AG04450 (cell line): ENCODE measurements at regions not wholly inside any gene's neighbourhood (a gene's known extent, or its start where the extent isn't known, plus 50 kb on each side); places are given as distances from the start of the nearest gene placed in this dataset.

Experiments
- CTCF ChIA-PET: fragments of 300-600, 350-600 bp; formaldehyde crosslinking; extraction: SDS; loops from one replicate; lab custom pipeline; 2022; ENCODE audit warnings: antibody characterized with exemption, inconsistent platforms; lab: Charles Lee
- POLR2A ChIA-PET: fragments of 350-600 bp; formaldehyde crosslinking; extraction: SDS; loops from one replicate; lab custom pipeline; 2021; ENCODE audit warnings: antibody characterized with exemption, inconsistent platforms; lab: Yijun Ruan, JAX
- DNase-seq: peaks from one replicate; pipeline ENCODE4 v3.0.0-alpha.2; 2011; ENCODE audit warnings: low read depth, low spot score
- H3K27ac ChIP-seq: one replicate; pipeline ENCODE4 v1.5.1; 2012; ENCODE audit warnings: low read depth, low read length, control low read depth
- H3K27me3 ChIP-seq: one replicate; pipeline ENCODE4 v1.6.0; 2012; ENCODE audit warnings: low read length; ENCODE audit not compliant: control insufficient read depth, insufficient read depth
- H3K4me3 ChIP-seq: 2 replicates; pipeline ENCODE4 v1.5.1; 2011; ENCODE audit warnings: mild to moderate bottlenecking, low read depth, low read length, control low read depth
- H3K9me3 ChIP-seq: 2 replicates; pipeline ENCODE4 v1.5.1; 2012; ENCODE audit warnings: low read length; ENCODE audit not compliant: control insufficient read depth, insufficient read depth
- CTCF ChIP-seq: IDR thresholded peaks from 2 replicates; pipeline ENCODE4 v1.5.1; 2011; ENCODE audit warnings: low read depth, low read length, control low read depth, inconsistent platforms

GRCh38 chr17:54153423-54153822, 330.7 kb downstream of the KIF2B start:
- Histone ChIP-seq H3K27me3 (no peaks in the 10 kb centered on the region), H3K27ac (no peak overlapping the region), H3K4me3 (no peak overlapping the region), H3K9me3 (peaks cover 4% of the 10 kb centered on the region; the same call in 1 of the 2 replicates)
- no peak for TF ChIP-seq CTCF
- ChIA-PET CTCF (no interaction called here), POLR2A (no interaction called here)
- DNase-seq, result no peak

- no peak for DNase-seq
- TF ChIP-seq CTCF, result no peak
- H3K9me3 ChIP-seq, result no peaks in the 10 kb centered on the region
- H3K27me3 ChIP-seq, result no peaks in the 10 kb centered on the region
- H3K27ac ChIP-seq, result no peak overlapping the region
- CTCF ChIA-PET, result no interaction called here
- H3K4me3 ChIP-seq, result no peak overlapping the region
- POLR2A ChIA-PET, result no interaction called here
Measured at GRCh38 chr17:54157542-54157941, 334.8 kb downstream of the KIF2B start.

GRCh38 chr17:54172096-54172984, 349.6 kb downstream of the KIF2B start:
- Histone ChIP-seq H3K4me3 (no peak overlapping the region), H3K9me3 (peaks cover 4% of the 10 kb centered on the region), H3K27ac (no peak overlapping the region), H3K27me3 (no peaks in the 10 kb centered on the region)
- no peak for DNase-seq
- no peak for TF ChIP-seq CTCF
- ChIA-PET CTCF (no interaction called here), POLR2A (no interaction called here)

GRCh38 chr17:54172985-54173316, 350.2 kb downstream of the KIF2B start:
- CTCF ChIA-PET, result no interaction called here
- DNase-seq, result no peak
- POLR2A ChIA-PET, result no interaction called here
- Histone ChIP-seq H3K9me3 (peaks cover 4% of the 10 kb centered on the region), H3K27me3 (no peaks in the 10 kb centered on the region), H3K27ac (no peak overlapping the region), H3K4me3 (no peak overlapping the region)
- TF ChIP-seq CTCF, result no peak

GRCh38 chr17:54177606-54178308, 355.0 kb downstream of the KIF2B start:
- H3K9me3 ChIP-seq, result 0 out of 2 replicates have a peak, but pooled peaks cover 2% of the 10 kb centered on the region
- ChIA-PET POLR2A (no interaction called here), CTCF (no interaction called here)
- no peak for TF ChIP-seq CTCF
- H3K4me3 ChIP-seq, result no peak overlapping the region
- H3K27me3 ChIP-seq, result no peaks in the 10 kb centered on the region
- DNase-seq, result no peak
- no peak overlapping the region for H3K27ac ChIP-seq
